ENCODE measurements at regions not wholly inside any gene's neighbourhood (a gene's known extent, or its start where the extent isn't known, plus 50 kb on each side); places are given as distances from the start of the nearest gene placed in this dataset.

DNA sequence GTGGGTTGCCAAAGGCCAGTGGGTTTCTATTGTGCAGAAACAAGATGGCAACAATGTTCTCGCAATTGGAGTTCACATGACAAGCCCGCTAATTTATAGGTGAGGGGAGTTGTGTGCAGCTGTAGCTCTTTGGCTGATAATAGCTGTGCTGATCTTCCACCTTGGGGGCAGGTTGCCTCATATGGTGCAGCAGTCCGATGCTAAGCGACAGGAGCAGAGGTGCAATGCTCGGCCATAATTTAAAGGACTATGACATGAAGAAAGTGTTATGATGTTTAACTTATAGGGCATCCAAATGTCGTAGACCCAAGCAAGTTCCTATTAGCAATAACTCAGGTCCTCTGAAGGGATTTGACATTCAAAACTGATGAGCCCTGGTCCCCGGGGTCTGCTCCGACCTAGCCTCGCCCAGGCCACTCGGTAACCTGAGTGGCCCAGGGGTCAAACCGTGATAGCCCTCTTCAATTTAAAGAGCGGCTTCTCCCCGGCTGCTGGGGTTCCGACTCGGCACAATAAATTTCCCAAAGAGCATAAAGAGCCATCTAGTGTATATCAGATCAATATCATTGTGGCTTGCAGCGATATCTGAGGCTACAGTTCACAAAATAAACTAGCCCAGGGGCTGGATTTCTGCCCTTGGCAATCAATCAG lies 724.0 kb downstream of the IRX1 start:
- no peak for DNase-seq (ENCODE audit: low read depth)

DNA sequence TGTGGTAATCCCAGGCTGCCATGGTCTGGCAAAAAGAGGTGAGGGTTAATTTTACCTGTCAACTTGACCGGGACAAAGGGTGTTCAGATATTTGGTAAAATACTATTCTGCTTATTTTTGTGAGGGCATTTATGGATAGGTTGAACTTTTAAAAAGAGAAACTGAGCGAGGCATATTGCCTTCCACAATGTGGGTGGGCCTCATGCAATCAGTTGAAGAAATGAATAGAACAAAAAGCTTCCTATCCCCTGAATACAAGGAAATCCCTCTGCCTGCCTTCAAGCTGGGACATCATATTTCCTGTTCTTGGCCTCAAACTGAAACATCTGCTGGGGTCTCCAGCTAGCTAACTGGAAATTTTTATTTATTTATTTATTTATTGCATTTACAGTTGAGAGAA lies 734.7 kb downstream of the IRX1 start:
- DNase-seq (ENCODE audit: low read depth): no peak

DNA sequence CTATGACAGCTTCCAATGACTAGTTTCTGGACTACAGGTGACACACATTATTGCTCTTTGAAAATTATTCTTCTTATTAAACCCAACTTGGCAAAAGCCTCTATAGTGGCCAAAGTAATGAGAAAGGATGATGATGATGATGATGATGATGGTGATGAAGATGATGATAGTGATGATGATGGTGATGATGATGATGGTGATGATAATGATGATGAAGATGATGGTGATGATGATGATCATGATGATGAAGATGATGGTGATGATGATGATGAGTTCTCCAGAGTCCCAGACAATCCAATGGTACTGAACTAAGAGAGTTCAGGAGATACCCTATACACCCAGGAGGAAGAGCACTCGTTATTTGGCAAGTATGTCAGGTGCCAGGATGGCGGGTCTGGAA lies 739.4 kb downstream of the IRX1 start:
- no peak for DNase-seq (ENCODE audit: low read depth)

DNA sequence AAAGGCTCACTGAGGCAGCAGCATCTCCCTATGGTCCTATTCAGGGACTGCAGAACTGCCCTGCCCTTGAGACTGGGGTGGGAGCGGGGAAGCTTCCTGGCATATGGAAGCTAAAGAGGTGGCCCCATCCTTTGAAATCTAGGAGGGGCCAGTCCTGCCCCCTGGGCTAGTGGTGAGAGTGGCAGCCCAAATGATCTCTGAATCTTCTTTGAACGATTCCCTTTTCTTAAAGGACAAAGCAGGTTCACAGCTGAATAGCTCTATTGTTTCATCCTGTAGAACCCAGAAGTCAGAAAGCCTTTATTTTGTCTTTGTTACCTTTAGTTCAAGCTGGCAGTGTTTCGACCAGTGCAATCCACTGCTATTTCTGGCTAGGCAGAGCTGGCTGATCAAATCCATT lies 741.9 kb downstream of the IRX1 start:
- DNase-seq (ENCODE audit: low read depth): no peak

DNA sequence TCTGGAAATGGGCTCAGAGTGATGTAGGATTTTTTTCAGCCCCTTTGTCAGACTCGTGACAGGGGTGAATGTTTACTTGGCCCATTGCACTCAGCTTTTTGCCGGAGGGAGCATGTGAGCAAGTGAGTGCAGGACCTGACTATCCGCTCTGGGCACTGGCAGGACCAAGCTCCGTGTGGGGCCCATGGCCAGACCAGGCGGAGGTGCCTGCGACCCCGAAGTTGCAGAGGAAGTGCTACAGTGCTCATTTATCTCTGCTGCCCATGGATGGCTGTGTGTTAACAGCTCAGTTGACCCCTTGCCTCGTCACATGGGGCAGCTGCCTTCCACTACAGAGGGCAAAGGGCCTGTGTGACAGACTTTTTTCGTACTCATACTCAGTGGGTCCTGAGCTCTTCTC lies 744.3 kb downstream of the IRX1 start:
- no peak for DNase-seq (ENCODE audit: low read depth)

DNA sequence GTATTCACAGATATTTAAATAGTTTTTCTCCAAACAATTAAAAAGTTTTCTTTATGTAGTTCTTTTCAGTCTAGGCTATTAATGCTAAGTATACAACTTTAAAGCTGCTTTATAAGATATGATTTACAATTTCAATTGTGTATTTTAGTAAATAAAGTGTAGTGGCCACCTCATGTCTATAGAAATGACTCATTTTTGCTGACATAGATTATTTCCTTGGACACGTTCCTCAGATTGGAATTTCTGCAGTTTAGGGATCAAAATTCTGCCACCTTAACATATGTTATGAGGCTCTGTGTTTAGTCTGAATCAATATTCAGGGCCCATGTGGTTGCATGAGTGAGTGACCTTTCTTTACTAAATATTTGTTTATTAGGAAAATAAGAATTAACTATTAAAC lies 750.2 kb downstream of the IRX1 start:
- DNase-seq (ENCODE audit: low read depth): no peak

DNA sequence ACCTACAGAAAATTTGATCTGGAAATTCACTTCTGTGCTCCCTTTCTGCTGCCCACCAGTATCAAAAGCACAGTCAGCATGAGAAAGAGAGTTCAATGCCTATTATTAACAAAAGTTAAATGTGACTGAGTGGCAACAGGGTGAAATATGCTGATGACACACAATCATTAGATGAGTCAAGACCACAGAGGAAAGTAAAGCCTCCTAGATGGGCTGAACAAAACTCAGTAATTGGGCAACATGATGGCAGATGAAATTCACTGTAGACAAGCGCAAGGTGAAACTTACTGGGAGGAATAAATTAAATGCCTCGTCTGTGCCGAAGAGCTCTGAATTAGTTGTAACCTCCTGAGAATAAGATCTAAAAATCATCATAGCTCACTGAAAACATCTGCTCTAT lies 752.8 kb downstream of the IRX1 start:
- no peak for DNase-seq (ENCODE audit: low read depth)

DNA sequence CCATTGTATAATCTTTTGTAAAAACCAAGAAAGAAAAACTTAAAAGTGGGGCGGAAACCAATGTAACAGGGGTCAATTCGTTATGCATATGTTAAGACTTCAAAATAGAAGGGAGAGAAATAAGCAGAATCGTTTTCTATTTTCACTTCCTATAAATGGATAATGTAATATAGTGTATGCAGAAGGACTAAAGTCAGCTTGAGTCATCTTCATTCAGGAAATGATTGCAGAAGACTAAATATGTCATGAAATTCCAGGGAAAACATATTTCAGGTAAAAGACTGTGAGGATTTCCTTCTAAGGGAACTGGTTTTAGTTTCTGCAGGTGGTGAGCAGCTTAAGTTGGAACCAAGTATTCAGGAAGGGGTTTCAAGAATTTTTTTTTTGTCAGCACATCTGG lies 753.3 kb downstream of the IRX1 start:
- no peak for DNase-seq (ENCODE audit: low read depth)

DNA sequence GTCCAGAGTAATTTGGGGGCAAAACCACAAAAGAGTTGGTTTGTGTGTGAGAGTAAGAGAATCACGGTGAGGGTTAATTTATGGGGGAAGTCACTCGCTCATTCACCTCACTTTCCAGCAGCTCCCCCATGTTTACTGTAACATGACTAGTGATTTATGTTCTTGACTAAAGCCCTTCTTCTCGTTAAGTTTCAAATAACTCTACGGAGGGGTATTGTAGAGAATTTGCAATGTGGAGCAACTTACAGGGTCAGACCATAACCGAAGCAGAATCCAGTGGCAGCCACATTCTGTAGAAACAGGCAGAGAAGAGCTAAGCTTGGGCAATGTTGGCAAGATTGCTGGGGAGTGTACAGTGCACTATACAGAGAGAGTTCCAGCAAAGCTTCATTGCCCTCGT lies 760.6 kb downstream of the IRX1 start:
- no peak for DNase-seq (ENCODE audit: low read depth)

DNA sequence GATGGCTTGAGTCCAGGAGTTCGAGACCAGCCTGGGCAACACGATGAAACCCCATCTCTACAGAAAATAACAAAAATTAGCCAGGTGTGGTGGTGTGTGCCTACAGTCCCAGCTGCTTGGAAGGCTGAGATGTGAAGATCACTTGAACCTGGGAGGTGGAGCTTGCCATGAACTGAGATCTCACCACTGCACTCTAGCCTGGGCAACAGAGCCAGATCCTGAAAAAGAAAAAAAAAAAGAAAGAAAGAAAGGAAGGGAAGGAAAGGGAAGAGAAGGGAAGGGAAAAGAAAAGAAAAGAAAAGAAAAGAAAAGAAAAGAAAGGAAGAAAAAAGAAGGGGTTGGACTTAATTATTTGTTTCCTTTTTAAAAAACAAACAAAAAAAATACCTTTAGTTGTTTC lies 764.2 kb downstream of the IRX1 start:
- DNase-seq (ENCODE audit: low read depth): no peak

DNA sequence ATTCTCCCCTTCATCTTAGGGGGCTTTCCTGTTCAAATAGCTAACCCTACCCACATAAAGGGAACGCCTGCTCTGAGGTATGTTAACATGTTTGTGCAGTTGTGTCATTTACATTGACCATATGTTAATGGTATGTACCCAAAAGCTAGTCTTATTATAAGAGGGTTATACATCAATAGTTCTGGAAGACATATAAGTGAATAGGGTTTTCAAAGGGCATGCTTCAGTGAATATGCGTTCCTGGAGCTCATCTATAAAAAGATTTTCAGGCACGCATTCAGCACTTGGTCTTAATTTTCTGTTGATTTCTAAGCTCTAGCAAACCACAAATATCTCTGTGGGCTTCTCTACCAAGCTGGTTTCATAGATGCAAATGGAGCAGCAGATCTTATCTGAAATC lies 766.1 kb downstream of the IRX1 start:
- DNase-seq (ENCODE audit: low read depth): no peak

DNA sequence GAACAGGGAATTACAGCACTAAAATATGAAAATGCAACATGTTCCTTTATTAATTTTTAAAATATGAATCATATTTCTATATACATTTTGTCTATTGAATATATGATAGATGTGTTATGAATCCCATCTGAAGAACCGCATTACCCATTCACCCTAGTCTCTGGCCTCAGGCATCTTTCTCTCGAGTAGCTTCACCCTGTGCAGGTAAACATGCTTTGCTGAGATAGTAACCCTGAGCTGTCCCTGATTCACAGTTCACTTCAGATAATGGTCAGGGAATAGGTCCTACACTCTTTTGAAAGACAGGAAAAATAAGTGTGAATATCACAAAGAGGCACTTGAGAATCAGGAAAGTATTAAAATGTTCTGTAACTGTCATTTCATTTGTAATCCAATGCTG lies 766.8 kb downstream of the IRX1 start:
- no peak for DNase-seq (ENCODE audit: low read depth)

DNA sequence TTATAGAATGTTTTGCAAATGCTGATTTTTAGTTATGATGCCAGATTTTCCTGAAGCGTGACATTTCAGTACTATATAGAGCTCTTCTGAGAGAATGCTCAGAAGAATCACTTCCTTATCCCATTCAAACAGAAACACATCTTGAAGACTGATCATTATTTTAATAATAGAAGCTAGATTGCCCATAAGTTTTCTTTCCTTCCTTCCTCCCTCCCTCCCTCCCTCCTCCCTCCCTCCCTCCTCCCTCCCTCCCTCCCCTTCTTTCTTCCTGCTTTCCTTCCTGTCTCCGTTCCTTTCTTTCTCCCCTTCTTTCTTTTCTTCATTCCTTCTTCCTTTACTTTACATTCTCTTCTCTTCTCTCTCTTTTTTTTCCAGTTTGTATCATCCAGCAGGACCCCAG lies 767.4 kb downstream of the IRX1 start:
- no peak for DNase-seq (ENCODE audit: low read depth)

DNA sequence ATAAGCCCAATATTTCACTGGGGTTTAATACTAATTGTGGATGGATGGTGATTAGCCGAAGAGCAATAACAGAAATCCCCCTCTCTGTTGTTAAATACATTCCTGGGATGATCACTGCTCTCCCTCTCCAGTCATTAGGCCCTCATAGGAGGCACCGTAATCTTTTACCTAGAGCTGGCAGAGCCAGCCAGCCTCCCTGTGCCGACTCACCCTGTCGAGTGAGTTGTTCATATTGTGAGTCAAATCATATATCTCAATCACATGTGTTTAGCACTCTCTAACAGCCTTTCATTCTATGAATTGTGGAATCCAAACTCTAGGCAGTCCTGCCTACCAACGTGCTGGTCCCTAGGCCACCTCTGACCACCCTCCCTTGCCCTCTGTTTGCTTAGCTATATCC lies 771.0 kb downstream of the IRX1 start:
- DNase-seq (ENCODE audit: low read depth): no peak

DNA sequence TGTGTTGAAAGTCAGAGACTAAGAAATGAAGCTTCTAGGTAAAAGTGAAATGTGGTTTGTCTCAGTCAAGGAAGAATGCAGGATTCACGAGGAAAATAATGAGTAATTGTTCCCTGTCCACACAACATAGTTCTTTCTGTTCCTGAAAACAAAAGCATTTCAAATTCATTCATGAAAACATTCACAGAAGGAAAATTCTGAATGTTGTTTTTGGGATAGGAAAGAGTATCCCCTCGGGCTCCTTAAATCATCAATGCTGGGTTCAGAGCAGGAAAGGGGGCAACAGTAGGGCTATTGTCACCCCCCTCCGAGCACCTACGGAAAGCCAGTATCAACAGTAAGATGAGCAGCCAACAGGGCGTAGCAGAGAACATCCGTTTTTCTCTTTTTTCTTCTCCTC lies 769.9 kb upstream of the ADAMTS16 start:
- no peak for DNase-seq (ENCODE audit: low read depth)

DNA sequence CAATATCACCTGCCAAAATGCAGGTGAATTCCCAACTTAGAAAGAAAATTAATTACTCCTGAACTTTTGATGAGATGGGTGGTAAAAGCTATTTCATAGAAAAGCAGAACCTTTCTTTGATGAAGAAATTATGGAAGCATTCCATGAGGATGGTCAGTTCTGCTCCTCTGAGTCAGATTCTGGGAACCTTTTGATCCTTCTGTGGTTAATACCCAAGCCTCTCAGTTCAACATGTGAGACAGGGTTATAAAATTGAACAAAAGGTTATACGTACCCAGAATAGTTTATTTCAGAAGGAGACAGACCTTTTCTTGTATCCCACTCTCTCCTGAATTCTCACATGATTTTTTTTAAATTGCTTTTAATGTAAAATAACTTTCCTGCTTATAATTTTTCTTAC lies 767.6 kb upstream of the ADAMTS16 start:
- no peak for DNase-seq (ENCODE audit: low read depth)

DNA sequence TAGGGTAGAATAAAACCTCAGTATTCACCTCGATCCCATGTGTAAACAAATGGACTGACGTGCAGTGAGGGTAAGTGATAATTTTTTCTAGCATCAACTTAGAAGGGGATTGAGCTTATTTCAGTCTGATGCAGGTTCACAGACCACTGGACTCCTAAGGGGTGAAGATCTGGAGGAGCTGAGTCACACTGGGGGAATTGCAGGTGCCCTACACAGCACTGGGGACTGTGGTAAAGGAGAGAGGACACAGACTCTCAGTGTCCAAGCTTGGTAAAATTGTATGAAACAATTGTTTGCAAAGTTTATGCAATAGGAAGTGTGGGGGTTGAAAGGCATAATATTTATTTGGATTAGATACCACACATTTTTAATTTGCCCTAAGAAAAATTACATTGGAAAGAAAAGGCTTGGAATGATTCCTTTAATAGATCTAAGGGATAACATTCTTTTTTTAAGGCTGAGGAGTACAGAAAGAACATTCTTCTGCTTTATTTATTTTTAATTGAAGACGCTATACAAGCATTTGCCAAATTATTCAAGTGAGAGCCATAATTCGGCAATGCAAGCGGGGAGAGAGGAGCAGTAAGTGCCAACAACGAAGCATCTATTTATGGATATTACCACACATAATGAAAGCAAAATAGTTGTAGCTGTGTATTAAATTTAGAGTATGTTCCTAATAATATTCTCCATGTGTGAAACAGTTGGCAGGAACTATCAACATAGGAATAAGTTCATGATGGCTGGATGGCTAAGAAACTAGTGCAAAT lies 766.9 kb upstream of the ADAMTS16 start:
- DNase-seq (ENCODE audit: low read depth): no peak

DNA sequence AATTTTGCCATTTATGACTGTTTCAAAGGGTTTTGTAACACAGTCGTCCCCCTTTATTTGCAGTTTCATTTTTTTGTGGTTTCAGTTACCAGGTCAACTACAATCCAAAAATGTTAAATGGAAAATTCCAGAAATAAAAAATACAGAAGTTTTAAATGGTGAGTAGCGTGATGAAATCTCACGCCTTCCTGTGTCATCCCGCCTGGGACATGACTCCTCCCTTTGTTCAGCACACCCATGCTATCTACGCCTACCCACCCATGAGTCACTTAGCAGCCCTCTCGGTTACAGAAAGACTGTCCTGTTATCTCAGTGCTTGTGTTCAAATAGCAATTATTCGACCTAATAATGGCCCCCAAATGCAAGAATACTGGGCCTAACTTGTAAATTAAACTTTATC lies 765.3 kb upstream of the ADAMTS16 start:
- DNase-seq (ENCODE audit: low read depth): no peak

DNA sequence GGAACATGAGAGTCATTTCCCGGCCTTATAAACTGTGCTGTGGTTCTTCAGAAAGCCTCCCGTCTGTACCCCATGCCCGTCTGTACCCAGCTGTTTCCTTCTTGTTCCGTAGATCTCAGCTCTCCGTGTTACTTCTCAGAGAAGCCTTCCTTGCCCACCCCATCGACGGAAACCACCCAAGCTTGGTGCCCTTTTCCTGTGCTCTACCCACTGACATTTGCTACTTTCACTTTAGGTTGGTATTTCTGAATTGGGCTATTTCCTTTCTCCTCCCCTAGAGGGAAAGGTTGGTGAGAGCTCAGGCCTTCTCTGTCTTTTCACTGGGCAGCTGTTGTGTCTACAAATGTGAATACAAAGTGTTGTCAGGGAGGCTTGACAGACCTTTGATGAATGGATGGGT lies 764.5 kb upstream of the ADAMTS16 start:
- no peak for DNase-seq (ENCODE audit: low read depth)

DNA sequence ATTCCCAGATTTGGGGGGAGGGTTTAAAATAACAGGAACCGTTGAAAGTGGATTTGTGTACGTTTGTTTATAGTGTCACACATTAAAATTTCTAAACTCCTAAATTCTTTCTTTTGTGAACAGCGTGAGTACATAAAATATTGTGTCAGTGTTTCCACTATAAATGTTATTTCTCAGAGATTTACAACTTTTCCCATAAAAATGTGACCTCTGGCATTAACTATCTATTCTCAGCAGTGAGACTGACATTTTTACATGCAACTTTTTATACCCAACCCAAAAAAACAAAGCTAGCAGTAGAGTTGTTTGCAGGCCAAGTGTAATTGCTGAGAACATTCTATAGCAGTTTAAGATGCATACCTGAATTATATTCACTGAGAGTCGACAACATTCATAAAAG lies 757.0 kb upstream of the ADAMTS16 start:
- no peak for DNase-seq (ENCODE audit: low read depth)

DNA sequence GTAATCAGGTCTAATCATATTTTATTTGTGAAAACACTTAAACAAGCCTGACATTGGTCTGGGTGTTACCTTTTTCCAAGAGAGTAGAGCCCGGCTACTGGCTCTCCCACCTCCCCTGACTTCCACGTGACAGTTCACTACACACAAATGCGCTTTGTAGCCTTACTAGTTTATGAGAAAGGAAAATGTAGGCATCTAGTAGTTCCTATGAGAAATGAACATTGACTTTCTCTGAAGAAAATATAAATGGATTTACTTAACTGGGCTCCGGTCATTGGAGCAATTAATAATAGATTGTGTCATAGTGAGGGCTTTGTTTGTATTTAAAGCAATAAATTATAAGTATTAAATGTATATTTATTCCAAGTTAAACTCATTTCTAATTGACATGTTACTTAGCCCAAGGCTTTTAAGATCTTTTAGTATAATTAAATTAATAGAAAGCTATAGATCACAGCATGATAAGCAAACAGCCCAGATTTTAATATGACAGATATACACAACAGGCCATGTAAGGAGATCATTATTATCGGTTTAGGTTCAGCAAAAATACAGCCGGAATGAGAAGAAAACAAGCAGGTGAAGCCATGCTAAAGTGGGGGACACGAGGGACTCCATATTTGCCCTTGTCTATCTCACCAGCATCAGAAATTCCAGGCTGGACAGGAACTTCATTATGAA lies 756.5 kb upstream of the ADAMTS16 start:
- DNase-seq (ENCODE audit: low read depth): no peak

DNA sequence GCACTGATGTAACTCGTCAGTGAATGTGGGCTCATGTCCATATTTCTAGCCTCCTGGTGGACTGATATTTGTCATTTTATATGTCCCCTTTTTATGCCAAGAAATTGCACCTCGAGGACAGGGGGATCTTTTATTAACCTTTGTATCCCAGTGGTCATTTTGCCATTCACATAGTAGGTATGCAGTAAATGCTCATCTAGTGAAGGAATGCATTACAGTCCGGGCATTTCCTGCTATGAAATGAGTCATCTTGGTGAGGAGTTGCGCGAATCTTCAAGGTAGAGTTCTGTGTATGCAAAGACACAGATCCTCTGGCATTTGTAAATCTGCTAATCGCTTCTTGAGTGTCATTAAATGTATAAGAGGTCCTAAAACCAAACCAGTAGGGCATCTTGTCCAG lies 755.5 kb upstream of the ADAMTS16 start:
- DNase-seq (ENCODE audit: low read depth): no peak

DNA sequence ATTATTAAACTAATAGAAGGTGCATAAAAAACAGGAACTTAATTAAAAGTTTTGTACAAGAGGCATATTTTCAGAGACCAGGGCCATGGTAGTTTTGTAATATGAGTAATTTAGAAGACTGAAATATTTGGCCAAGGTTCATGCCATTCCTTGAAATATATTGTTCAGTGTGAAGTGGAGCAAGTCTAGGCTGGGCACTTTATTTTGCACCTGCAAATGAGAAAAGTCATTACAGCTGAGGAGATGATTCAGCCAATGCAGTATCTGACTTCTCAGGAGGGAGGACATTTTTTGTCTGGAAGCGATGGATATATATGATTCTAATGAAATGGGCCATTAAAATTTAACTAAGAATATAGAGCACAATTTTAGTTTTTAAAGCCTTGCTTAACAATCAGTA lies 754.0 kb upstream of the ADAMTS16 start:
- no peak for DNase-seq (ENCODE audit: low read depth)

DNA sequence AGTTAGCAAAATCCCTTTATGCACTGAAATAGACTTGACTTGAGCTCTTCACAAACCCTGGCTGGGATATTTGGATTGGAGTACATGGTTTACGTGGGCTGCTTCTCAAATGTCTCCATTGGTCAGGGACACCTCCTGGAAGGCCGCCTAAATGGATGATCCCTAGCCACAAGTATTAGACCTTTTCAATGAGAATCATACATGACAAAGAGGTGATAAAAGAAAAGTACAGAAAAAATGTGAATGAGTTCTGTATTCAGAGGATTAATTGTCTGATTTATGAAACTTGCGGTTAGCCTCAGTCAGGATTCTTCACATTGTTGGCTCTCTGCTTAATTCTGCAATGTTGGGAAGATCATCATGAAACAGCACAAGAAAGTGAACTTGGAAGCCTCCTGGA lies 752.8 kb upstream of the ADAMTS16 start:
- DNase-seq (ENCODE audit: low read depth): no peak
